NT2/D1 (cell line): ENCODE measurements at regions not wholly inside any gene's neighbourhood (a gene's known extent, or its start where the extent isn't known, plus 50 kb on each side); places are given as distances from the start of the nearest gene placed in this dataset.

Source experiments
- SUZ12 ChIP-seq: IDR thresholded peaks from 2 replicates; pipeline ENCODE4 v1.6.1; 2011; ENCODE audit not compliant: insufficient read length, insufficient read depth; ENCODE audit errors: extremely low read depth
- ZNF274 ChIP-seq: IDR thresholded peaks from 2 replicates; pipeline ENCODE4 v1.6.1; 2011; ENCODE audit warnings: mild to moderate bottlenecking, low read depth, low read length

- no peak for TF ChIP-seq ZNF274
- no peak for TF ChIP-seq SUZ12
Observed at GRCh38 chr20:61128701-61129269, 123.3 kb upstream of the CDH4 start.
